Uterus (tissue), 2 donors: ENCODE measurements at regions not wholly inside any gene's neighbourhood (a gene's known extent, or its start where the extent isn't known, plus 50 kb on each side); places are given as distances from the start of the nearest gene placed in this dataset.

Source experiments
- CTCF ChIP-seq, 4 experiments: fragments of 200-600 bp in 2 of 4; fragments of 450-650 bp in 2 of 4; sonication (generic) in 2 of 4; IDR thresholded peaks; one replicate each; pipeline ENCODE4 v1.5.1; 2016 to 2019; ENCODE audit warnings: antibody characterized with exemption in 4 of 4, mild to moderate bottlenecking in 2 of 4, moderate library complexity in 1 of 4
- POLR2A ChIP-seq, 2 donors: fragments of 450-650 bp; IDR thresholded peaks; one replicate each; pipeline ENCODE4 v1.6.1; 2016; ENCODE audit warnings: antibody characterized with exemption in 2 of 2, mild to moderate bottlenecking in 1 of 2, moderate library complexity in 1 of 2

DNA sequence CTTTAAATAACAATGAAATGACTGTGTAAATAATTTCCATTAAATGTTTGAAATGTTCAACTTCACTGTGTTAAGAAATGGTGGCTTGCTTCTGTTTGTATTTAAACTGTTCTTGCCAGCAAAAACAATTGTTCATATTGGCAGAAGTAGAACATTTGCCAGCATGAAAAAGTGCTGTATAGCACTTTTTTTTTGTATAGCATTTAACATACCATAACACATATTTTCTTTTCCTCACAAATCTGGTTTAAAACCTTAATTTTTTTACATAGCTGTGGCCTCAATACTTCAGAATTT lies 94.1 kb downstream of the COX18 start:
- TF ChIP-seq POLR2A (IDR thresholded peaks at IDR 0.05), result no peak
- TF ChIP-seq CTCF (IDR thresholded peaks at IDR 0.05), result no peak
